ENCODE measurements at regions not wholly inside any gene's neighbourhood (a gene's known extent, or its start where the extent isn't known, plus 50 kb on each side); places are given as distances from the start of the nearest gene placed in this dataset.

- peaks cover 4% of the 10 kb centered on the region for H3K9me3 Mint-ChIP-seq (ENCODE audit: unreplicated experiment)
- peak overlapping the region; percentile 16 for H3K4me3 Mint-ChIP-seq (ENCODE audit: unreplicated experiment)
- H3K36me3 Mint-ChIP-seq (ENCODE audit: unreplicated experiment), result no peaks in the 10 kb centered on the region
- H3K27ac Mint-ChIP-seq (ENCODE audit: unreplicated experiment), result peak overlapping the region; percentile 68
- DNase-seq, result peak; percentile 43
- TF ChIP-seq CTCF (IDR thresholded peaks at IDR 0.05; ENCODE audit: partially characterized antibody, unreplicated experiment), result no peak
- H3K4me1 Mint-ChIP-seq (ENCODE audit: low read depth, unreplicated experiment), result peaks cover 13% of the 10 kb centered on the region
- H3K27me3 Mint-ChIP-seq (ENCODE audit: unreplicated experiment), result peaks cover 2% of the 10 kb centered on the region
Measured at GRCh38 chr7:51949726-51950644, 633.4 kb upstream of the COBL start.

GRCh38 chr7:51930834-51931233 lies 614.2 kb upstream of the COBL start:
- no peaks in the 10 kb centered on the region for H3K9me3 Mint-ChIP-seq (ENCODE audit: unreplicated experiment)
- TF ChIP-seq CTCF (IDR thresholded peaks at IDR 0.05; ENCODE audit: partially characterized antibody, unreplicated experiment), result no peak
- H3K4me3 Mint-ChIP-seq (ENCODE audit: unreplicated experiment), result no peak overlapping the region
- no peaks in the 10 kb centered on the region for H3K27me3 Mint-ChIP-seq (ENCODE audit: unreplicated experiment)
- H3K36me3 Mint-ChIP-seq (ENCODE audit: unreplicated experiment), result peaks cover 8% of the 10 kb centered on the region
- H3K4me1 Mint-ChIP-seq (ENCODE audit: low read depth, unreplicated experiment), result no peaks in the 10 kb centered on the region
- DNase-seq, result no peak
- H3K27ac Mint-ChIP-seq (ENCODE audit: unreplicated experiment), result no peak overlapping the region

GRCh38 chr7:51929818-51930217 lies 613.2 kb upstream of the COBL start:
- H3K9me3 Mint-ChIP-seq (ENCODE audit: unreplicated experiment), result no peaks in the 10 kb centered on the region
- no peaks in the 10 kb centered on the region for H3K4me1 Mint-ChIP-seq (ENCODE audit: low read depth, unreplicated experiment)
- TF ChIP-seq CTCF (IDR thresholded peaks at IDR 0.05; ENCODE audit: partially characterized antibody, unreplicated experiment), result no peak
- H3K36me3 Mint-ChIP-seq (ENCODE audit: unreplicated experiment), result peaks cover 8% of the 10 kb centered on the region
- H3K27ac Mint-ChIP-seq (ENCODE audit: unreplicated experiment), result no peak overlapping the region
- no peak for DNase-seq
- H3K27me3 Mint-ChIP-seq (ENCODE audit: unreplicated experiment), result no peaks in the 10 kb centered on the region
- H3K4me3 Mint-ChIP-seq (ENCODE audit: unreplicated experiment), result no peak overlapping the region

- Mint-ChIP-seq H3K27me3 (ENCODE audit: unreplicated experiment) (no peaks in the 10 kb centered on the region), H3K9me3 (ENCODE audit: unreplicated experiment) (no peaks in the 10 kb centered on the region), H3K4me3 (ENCODE audit: unreplicated experiment) (no peak overlapping the region), H3K4me1 (ENCODE audit: low read depth, unreplicated experiment) (no peaks in the 10 kb centered on the region), H3K27ac (ENCODE audit: unreplicated experiment) (peak overlapping the region; percentile 48), H3K36me3 (ENCODE audit: unreplicated experiment) (peaks cover 8% of the 10 kb centered on the region)
- DNase-seq, result no peak
- TF ChIP-seq CTCF (IDR thresholded peaks at IDR 0.05; ENCODE audit: partially characterized antibody, unreplicated experiment), result no peak
Measured at GRCh38 chr7:51927738-51928137, 611.1 kb upstream of the COBL start.

- no peaks in the 10 kb centered on the region for H3K27me3 Mint-ChIP-seq (ENCODE audit: unreplicated experiment)
Measured at GRCh38 chr7:51918581-51918980, 602.0 kb upstream of the COBL start.

More at GRCh38 chr7:51918581-51918980, 602.0 kb upstream of the COBL start:
- Mint-ChIP-seq H3K9me3 (ENCODE audit: unreplicated experiment) (no peaks in the 10 kb centered on the region), H3K4me1 (ENCODE audit: low read depth, unreplicated experiment) (no peaks in the 10 kb centered on the region), H3K4me3 (ENCODE audit: unreplicated experiment) (no peak overlapping the region), H3K27ac (ENCODE audit: unreplicated experiment) (no peak overlapping the region), H3K36me3 (ENCODE audit: unreplicated experiment) (peaks cover 10% of the 10 kb centered on the region)
- TF ChIP-seq CTCF (IDR thresholded peaks at IDR 0.05; ENCODE audit: partially characterized antibody, unreplicated experiment), result no peak
- DNase-seq, result no peak
